HL-60 (cell line): ENCODE measurements at regions not wholly inside any gene's neighbourhood (a gene's known extent, or its start where the extent isn't known, plus 50 kb on each side); places are given as distances from the start of the nearest gene placed in this dataset.
"Not testable (repeated sequence)": the region's sequence is repeated elsewhere in the genome, so short reads cannot be mapped to it uniquely, and the experiment has no call there.

Experiments
- DNase-seq, 2 experiments: peaks; one replicate each; pipeline ENCODE4 v3.0.0-alpha.2; 2010 to 2020; ENCODE audit warnings: low read depth in 1 of 2, low spot score in 1 of 2
- H3K27ac ChIP-seq: fragments of 250-450 bp; sonication (Bioruptor Pico); replicated peaks from 2 replicates; pipeline ENCODE4 v1.5.1; 2020; ENCODE audit warnings: mild to moderate bottlenecking, moderate library complexity
- H3K27me3 ChIP-seq: fragments of 250-450 bp; sonication (Bioruptor Pico); 2 replicates; pipeline ENCODE4 v1.5.1; 2021; ENCODE audit warnings: mild to moderate bottlenecking, moderate library complexity; ENCODE audit not compliant: insufficient read depth, poor library complexity, severe bottlenecking
- H3K4me3 ChIP-seq: replicated peaks from 2 replicates; pipeline ENCODE4 v1.5.1; 2011; ENCODE audit warnings: mild to moderate bottlenecking, control low read depth, low read length; ENCODE audit not compliant: insufficient read depth
- GABPA ChIP-seq: IDR thresholded peaks from 2 replicates; pipeline ENCODE4 v1.6.1; 2012; ENCODE audit warnings: low read depth
- POLR2AphosphoS5 ChIP-seq: IDR thresholded peaks from 2 replicates; pipeline ENCODE4 v1.6.1; 2012; ENCODE audit warnings: low read depth
- SPI1 ChIP-seq: IDR thresholded peaks from 2 replicates; pipeline ENCODE4 v1.6.1; 2012; ENCODE audit warnings: low read depth, mild to moderate bottlenecking, borderline replicate concordance
- TF ChIP-seq, protein P1 (sequence below): IDR thresholded peaks from 2 replicates; pipeline ENCODE4 v1.6.1; 2012; ENCODE audit warnings: low read depth; ENCODE audit not compliant: insufficient replicate concordance
- TF ChIP-seq, protein P2 (sequence below): IDR thresholded peaks from one replicate; pipeline ENCODE4 v1.5.1; 2011; ENCODE audit warnings: low read length, control low read depth, inconsistent platforms; ENCODE audit not compliant: insufficient read depth

DNA sequence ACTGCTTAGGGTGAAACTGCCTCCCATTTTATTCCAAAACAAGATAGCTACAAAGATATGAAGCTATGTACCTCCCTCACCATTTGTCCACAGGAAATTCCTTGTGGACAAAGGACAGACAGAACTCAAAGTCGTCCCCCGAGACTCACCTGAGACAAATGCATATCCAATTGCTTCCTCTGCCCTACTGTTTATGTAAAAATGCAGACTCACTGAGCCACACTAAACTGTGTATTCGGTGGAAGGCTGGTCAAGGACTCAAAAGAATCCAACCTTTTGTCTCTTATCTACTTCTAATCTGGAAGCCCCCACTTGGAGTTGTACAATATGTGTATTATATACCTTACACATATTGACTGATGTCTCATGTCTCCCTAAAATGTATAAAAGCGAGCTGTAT lies 288.0 kb upstream of the ERCC4 start:
- Histone ChIP-seq H3K27me3 (no peaks in the 10 kb centered on the region), H3K27ac (no peak overlapping the region), H3K4me3 (no peak overlapping the region)
- DNase-seq, result no peak
- TF ChIP-seq, protein P1, sequence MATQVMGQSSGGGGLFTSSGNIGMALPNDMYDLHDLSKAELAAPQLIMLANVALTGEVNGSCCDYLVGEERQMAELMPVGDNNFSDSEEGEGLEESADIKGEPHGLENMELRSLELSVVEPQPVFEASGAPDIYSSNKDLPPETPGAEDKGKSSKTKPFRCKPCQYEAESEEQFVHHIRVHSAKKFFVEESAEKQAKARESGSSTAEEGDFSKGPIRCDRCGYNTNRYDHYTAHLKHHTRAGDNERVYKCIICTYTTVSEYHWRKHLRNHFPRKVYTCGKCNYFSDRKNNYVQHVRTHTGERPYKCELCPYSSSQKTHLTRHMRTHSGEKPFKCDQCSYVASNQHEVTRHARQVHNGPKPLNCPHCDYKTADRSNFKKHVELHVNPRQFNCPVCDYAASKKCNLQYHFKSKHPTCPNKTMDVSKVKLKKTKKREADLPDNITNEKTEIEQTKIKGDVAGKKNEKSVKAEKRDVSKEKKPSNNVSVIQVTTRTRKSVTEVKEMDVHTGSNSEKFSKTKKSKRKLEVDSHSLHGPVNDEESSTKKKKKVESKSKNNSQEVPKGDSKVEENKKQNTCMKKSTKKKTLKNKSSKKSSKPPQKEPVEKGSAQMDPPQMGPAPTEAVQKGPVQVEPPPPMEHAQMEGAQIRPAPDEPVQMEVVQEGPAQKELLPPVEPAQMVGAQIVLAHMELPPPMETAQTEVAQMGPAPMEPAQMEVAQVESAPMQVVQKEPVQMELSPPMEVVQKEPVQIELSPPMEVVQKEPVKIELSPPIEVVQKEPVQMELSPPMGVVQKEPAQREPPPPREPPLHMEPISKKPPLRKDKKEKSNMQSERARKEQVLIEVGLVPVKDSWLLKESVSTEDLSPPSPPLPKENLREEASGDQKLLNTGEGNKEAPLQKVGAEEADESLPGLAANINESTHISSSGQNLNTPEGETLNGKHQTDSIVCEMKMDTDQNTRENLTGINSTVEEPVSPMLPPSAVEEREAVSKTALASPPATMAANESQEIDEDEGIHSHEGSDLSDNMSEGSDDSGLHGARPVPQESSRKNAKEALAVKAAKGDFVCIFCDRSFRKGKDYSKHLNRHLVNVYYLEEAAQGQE, result no peak

DNA sequence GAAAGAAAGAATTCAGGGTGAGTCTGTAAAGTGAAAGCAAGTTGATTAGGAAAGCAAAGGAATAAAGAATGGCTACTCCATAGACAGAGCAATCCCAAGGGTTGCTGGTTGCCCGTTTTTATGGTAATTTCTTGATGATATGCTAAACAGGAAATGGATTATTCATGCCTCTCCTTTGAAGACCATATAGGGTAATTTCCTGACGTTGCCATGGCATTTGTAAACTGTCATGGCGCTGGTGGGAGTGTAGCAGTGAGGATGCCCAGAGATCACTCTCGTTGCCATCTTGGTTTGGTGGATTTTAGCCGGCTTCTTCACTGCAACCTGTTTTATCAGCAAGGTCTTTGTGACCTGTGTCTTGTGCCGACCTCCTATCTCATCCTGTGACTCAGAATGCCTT lies 287.4 kb upstream of the ERCC4 start:
- not testable (repeated sequence) for H3K27ac ChIP-seq

DNA sequence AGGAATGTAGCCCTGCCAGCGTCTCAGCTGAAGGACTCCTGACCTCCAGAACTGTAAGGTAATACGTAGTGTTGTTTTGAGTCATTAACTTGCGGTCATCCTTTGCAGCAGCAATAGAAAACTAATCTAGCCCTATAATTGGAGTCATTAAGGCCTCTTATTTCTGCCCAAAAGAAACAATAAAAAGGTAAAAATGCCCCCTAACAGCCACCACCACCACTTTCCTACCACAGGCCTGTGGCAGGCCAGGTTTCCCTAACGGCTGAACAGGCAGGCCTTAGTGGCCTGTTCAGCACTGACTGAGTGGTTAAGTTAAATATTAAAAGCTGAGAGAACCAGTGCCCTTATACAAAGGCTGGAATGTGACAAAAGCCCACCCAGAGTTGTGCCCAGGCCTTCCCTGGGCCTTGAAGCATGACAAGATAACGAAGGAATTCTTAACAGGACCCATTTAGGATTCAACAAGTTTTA lies 286.5 kb upstream of the ERCC4 start:
- H3K4me3 ChIP-seq, result no peak overlapping the region
- DNase-seq, result no peak
- H3K27ac ChIP-seq, result no peak overlapping the region
- no peaks in the 10 kb centered on the region for H3K27me3 ChIP-seq
- TF ChIP-seq, protein P1, result no peak
- TF ChIP-seq GABPA (no peak), SPI1 (no peak), POLR2AphosphoS5 (no peak)
- TF ChIP-seq, protein P2, sequence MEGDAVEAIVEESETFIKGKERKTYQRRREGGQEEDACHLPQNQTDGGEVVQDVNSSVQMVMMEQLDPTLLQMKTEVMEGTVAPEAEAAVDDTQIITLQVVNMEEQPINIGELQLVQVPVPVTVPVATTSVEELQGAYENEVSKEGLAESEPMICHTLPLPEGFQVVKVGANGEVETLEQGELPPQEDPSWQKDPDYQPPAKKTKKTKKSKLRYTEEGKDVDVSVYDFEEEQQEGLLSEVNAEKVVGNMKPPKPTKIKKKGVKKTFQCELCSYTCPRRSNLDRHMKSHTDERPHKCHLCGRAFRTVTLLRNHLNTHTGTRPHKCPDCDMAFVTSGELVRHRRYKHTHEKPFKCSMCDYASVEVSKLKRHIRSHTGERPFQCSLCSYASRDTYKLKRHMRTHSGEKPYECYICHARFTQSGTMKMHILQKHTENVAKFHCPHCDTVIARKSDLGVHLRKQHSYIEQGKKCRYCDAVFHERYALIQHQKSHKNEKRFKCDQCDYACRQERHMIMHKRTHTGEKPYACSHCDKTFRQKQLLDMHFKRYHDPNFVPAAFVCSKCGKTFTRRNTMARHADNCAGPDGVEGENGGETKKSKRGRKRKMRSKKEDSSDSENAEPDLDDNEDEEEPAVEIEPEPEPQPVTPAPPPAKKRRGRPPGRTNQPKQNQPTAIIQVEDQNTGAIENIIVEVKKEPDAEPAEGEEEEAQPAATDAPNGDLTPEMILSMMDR, result no peak

More for the DNA sequence above, 287.4 kb upstream of the ERCC4 start:
- H3K27me3 ChIP-seq, DNase-seq, H3K4me3 ChIP-seq: not testable (repeated sequence)

DNA sequence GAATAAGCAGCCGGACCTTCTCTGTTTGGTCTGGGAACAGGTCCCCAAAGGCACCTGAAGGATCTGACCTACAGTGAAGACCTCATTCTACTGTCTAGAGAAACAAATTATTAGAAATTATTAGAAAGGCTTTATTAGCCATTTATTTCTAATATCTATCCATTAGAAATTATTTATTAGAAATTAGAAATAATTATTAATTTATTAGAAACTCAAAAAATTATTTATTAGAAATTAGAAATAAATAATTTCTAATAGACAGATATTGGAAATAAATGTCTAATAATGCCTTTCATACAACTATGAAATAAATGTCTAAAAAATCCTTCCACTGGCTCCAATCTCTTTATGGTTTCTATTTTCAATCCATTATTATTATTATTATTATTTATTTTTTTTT lies 285.7 kb upstream of the ERCC4 start:
- Histone ChIP-seq H3K27me3 (no peaks in the 10 kb centered on the region), H3K4me3 (no peak overlapping the region), H3K27ac (no peak overlapping the region)
- TF ChIP-seq, protein P1, result no peak
- TF ChIP-seq POLR2AphosphoS5, result no peak
- TF ChIP-seq, protein P2, result no peak
- no peak for TF ChIP-seq GABPA
- no peak for TF ChIP-seq SPI1
- no peak for DNase-seq
